ENCODE measurements at regions not wholly inside any gene's neighbourhood (a gene's known extent, or its start where the extent isn't known, plus 50 kb on each side); places are given as distances from the start of the nearest gene placed in this dataset.

DNA sequence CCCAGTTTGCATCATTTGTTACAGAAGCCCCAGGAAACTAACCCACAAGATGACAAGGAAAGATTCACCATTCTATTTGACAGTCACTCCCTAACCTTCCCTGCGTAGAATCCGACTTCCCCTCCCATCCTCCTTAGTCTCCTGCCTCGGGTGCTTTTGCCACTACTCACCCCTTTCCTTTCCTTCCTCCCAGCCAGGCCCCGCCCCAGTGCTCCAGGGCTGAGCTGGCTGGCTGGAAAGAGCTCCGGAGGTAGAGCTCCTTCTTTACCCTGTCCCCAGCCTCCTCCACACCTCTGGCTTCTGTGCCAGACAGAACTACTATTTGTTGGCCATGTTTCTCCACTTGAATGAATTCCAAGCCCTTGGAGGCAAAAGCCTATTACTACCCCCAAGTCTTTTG lies 317.6 kb upstream of the NCKAP5 start:
- H3K36me3 ChIP-seq (ENCODE audit: control insufficient read depth, insufficient read depth, low read length), result no peaks in the 10 kb centered on the region
- no peak overlapping the region for H3K4me3 ChIP-seq (replicated peaks; ENCODE audit: low read depth, low read length)
- DNase-seq (ENCODE audit: extremely low read depth, insufficient read length), result no peak
- H3K27me3 ChIP-seq (replicated peaks; ENCODE audit: control insufficient read depth, insufficient read depth, low read length), result peaks cover 1% of the 10 kb centered on the region; the same call in 1 of the 2 replicates
- TF ChIP-seq, protein P1, sequence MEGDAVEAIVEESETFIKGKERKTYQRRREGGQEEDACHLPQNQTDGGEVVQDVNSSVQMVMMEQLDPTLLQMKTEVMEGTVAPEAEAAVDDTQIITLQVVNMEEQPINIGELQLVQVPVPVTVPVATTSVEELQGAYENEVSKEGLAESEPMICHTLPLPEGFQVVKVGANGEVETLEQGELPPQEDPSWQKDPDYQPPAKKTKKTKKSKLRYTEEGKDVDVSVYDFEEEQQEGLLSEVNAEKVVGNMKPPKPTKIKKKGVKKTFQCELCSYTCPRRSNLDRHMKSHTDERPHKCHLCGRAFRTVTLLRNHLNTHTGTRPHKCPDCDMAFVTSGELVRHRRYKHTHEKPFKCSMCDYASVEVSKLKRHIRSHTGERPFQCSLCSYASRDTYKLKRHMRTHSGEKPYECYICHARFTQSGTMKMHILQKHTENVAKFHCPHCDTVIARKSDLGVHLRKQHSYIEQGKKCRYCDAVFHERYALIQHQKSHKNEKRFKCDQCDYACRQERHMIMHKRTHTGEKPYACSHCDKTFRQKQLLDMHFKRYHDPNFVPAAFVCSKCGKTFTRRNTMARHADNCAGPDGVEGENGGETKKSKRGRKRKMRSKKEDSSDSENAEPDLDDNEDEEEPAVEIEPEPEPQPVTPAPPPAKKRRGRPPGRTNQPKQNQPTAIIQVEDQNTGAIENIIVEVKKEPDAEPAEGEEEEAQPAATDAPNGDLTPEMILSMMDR (IDR thresholded peaks at IDR 0.05; ENCODE audit: insufficient read depth, low read length, poor library complexity, severe bottlenecking), result no peak

DNA sequence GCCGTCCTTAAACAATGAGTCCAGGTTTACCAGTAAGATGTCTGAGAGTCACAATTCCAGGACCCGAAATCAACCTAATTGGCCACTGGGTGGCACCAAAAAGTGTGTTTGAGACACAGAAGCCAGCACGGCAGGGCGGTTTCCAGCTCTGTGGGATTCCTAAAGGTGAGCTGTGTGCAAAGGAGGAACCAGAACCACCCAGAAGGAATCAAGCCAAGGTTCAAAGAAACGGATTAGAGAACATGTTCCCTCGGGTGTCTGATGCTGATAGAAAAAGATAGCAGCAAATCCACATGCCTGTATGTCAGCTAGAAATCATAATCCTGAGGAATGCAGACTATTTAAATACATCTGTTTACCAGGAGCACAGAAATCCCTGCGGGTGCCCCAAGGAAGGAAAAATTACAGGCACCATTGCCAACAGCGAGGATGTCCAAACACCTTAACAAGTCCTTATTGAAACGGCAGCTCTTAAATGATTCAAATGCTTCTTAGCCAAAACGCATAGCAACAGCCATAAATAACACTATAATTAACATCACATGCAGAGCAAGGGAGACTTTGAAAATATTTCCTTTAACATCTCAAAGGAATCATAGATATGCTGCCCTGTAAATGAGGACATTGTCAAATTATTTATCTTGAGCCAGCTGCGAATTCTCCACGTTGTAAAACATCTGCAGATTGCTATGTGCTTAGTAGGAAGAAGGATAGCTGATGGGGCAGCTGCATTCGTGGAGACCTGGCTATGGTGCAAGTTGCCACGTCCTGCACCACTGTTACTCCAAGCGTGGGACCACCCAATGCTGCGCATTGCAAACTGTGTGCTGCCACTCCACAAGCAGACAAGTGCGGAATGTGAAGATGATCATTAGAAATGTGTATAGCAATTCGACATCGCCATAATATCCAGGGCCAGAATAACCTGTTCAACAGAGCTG lies 318.7 kb upstream of the NCKAP5 start:
- H3K27me3 ChIP-seq (replicated peaks; ENCODE audit: control insufficient read depth, insufficient read depth, low read length), result peaks cover 1% of the 10 kb centered on the region; the same call in 1 of the 2 replicates
- DNase-seq (ENCODE audit: extremely low read depth, insufficient read length), result no peak
- H3K36me3 ChIP-seq (ENCODE audit: control insufficient read depth, insufficient read depth, low read length), result no peaks in the 10 kb centered on the region
- TF ChIP-seq, protein P1 (IDR thresholded peaks at IDR 0.05; ENCODE audit: insufficient read depth, low read length, poor library complexity, severe bottlenecking), result peak; percentile 66
- H3K4me3 ChIP-seq (replicated peaks; ENCODE audit: low read depth, low read length), result no peak overlapping the region

DNA sequence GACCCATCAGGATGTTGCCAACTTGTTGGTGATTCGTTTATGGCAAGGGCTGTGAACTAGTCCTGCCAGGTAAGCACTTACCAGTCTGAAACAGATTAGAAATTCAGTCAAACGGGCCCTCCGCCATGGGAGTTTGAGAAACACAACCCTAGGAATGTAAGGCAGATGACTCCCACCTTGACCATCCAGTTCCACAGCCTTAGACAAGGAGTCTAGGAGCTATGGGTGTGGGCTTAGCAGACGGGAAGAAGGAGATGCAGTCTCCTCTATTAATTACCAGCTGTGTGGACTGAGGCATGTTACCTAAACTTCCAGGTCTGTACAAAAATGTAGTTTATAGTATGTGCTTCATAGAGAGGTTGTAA lies 319.4 kb upstream of the NCKAP5 start:
- TF ChIP-seq, protein P1 (IDR thresholded peaks at IDR 0.05; ENCODE audit: insufficient read depth, low read length, poor library complexity, severe bottlenecking), result no peak
- Histone ChIP-seq H3K4me3 (replicated peaks; ENCODE audit: low read depth, low read length) (no peak overlapping the region), H3K36me3 (ENCODE audit: control insufficient read depth, insufficient read depth, low read length) (no peaks in the 10 kb centered on the region), H3K27me3 (replicated peaks; ENCODE audit: control insufficient read depth, insufficient read depth, low read length) (peaks cover 1% of the 10 kb centered on the region; the same call in 1 of the 2 replicates)
- no peak for DNase-seq (ENCODE audit: extremely low read depth, insufficient read length)

DNA sequence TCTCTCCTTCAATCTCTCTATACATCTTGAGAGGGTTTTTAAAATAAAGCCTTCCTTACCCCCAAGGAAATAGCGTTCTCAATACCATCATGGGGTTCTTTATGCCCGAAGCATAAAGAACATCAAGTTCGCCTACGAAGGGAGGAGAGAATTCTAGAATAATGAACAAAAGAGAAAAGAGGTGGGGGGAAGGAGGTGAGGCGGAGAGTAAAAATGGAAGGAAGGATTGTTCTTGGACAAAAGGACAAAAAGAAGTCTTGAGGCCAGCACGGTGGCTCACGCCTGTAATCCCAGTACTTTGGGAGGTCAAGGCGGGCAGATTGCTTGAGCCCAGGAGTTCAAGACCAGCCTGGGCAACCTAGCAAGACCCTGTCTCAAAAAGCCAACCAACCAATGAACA lies 319.8 kb upstream of the NCKAP5 start:
- Histone ChIP-seq H3K4me3 (replicated peaks; ENCODE audit: low read depth, low read length) (no peak overlapping the region), H3K36me3 (ENCODE audit: control insufficient read depth, insufficient read depth, low read length) (no peaks in the 10 kb centered on the region), H3K27me3 (replicated peaks; ENCODE audit: control insufficient read depth, insufficient read depth, low read length) (peaks cover 1% of the 10 kb centered on the region; the same call in 1 of the 2 replicates)
- TF ChIP-seq, protein P1 (IDR thresholded peaks at IDR 0.05; ENCODE audit: insufficient read depth, low read length, poor library complexity, severe bottlenecking), result no peak
- DNase-seq (ENCODE audit: extremely low read depth, insufficient read length), result no peak

DNA sequence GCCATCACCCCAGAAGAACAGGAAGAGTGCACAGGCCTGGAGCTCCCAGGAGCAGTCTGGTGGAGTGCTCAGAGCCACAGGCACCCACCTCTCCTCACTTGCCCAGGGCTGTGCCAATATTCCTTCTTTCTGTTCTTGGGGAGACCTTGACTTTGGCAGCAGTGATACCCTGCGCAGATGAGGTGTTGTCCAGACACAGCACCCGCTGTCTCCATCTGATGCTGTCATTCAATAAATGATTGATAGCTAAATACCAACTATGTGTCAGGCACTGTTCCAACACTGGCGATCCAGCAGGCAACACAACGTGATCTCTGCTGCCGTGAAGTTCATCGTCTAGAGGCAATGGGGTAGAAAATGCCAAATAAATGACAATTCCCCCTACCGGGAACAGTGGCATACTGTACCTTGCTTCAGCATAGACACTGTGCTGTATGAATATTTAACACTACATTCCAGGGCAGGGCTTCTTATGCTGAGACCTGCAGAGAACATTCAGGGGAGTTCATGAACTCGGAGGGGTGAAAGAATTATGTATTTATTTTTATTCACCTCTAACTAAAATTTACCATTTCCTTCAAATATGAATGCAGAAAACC lies 320.5 kb upstream of the NCKAP5 start:
- DNase-seq (ENCODE audit: extremely low read depth, insufficient read length), result no peak

More for the DNA sequence above, 320.5 kb upstream of the NCKAP5 start:
- TF ChIP-seq, protein P1 (IDR thresholded peaks at IDR 0.05; ENCODE audit: insufficient read depth, low read length, poor library complexity, severe bottlenecking), result no peak
- H3K36me3 ChIP-seq (ENCODE audit: control insufficient read depth, insufficient read depth, low read length), result no peaks in the 10 kb centered on the region
- H3K4me3 ChIP-seq (replicated peaks; ENCODE audit: low read depth, low read length), result no peak overlapping the region
- H3K27me3 ChIP-seq (replicated peaks; ENCODE audit: control insufficient read depth, insufficient read depth, low read length), result peaks cover 1% of the 10 kb centered on the region; the same call in 1 of the 2 replicates
